HTR-8/SVneo (cell line): ENCODE measurements at regions not wholly inside any gene's neighbourhood (a gene's known extent, or its start where the extent isn't known, plus 50 kb on each side); places are given as distances from the start of the nearest gene placed in this dataset.
A peak's percentile ranks its signal among the peaks of the same experiment; 100 is the strongest.
"Not testable (repeated sequence)": the region's sequence is repeated elsewhere in the genome, so short reads cannot be mapped to it uniquely, and the experiment has no call there.

ENCODE experiments used
- DNase-seq: peaks from one replicate; pipeline ENCODE4 v3.0.0; 2011; ENCODE audit warnings: low spot score, mixed read lengths; ENCODE audit not compliant: insufficient read length
- FAIRE-seq: peaks from 2 replicates; lab custom pipeline; 2011; peaks lifted over from hg19 to GRCh38; lab: Jason Lieb, UNC

DNA sequence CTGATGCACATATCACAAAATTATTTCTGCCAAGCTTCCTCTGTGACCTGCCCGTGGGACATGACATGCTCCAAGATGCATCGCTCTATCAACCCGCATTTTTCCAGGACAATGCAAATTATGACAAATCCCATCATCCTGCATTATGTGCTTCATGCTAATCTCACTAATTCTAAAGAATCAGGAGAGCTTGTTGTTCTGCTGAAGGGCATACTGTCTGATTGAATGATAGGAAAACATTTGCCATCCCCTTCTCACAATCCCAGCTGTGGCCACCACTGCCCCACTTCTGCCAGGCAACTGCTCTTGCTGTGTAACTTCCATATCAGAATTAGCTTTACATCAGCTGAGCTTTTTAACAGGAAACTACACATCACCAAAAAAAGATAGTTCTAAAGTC is 203.5 kb upstream of the NANOGP8 start:
- no peak for DNase-seq
- FAIRE-seq, result no peak

DNA sequence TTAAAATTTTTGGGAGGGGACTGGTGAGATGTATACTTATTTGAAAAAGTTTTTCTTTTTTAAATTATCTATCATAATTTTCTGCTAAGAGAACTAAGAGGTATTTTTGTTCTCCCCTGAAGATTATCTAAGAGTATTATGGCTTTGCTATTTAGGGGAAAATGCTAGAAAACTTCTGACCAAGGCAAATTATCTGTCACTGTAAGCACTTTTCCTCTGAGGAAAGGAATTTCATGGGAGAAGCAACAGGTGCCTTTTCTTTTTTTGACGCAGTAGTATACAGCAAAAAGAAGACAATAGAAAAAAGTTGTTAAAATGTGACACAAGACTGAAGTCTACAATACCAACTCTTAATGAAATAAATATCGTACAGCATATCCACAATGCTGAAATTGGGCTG is 201.6 kb upstream of the NANOGP8 start:
- FAIRE-seq (no peak), DNase-seq (no peak)

DNA sequence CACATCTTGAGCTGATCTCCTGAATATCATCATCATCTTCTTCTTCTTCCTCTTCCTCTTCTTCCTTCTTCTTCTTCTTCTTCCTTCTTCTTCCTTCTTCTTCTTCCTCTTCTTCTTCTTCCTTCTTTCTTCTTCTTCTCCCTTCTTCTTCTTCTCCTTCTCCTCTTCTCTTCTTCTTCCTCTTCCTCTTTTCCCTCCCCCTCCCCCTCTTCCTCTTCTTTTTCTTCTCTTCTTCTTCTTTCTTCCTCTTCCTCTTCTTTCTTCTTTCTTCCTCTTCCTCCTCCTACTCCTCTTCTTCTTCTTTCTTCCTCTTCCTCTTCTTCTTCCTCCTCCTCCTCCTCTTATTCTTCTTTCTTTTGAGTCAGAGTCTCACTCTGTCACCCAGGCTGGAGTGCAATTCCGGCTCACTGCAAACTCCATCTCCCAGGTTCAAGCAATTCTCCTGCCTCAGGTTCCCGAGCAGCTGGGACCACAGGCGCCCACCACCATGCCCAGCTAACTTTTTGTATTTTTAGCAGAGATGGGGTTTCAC is 197.9 kb upstream of the NANOGP8 start:
- DNase-seq, result no peak
- FAIRE-seq, result no peak

DNA sequence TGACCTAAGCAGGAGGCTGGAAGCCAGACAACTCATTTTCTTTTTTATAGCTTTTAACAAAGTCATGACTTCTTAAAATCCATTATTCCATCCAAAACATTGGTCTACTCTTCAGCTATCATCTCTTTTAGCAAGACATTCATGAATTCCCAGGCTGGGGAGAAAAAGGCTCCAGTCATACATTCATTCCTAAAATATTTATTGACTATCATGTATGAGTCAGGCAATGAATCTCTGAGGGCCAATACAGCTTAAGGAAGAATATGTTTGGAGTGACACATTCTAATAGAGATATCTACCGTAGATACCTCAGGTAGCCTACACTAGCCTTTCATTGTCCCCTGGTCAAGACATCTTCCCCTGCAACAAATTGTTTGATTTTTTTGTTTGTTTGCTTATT is 196.4 kb upstream of the NANOGP8 start:
- DNase-seq, result no peak
- FAIRE-seq, result no peak

DNA sequence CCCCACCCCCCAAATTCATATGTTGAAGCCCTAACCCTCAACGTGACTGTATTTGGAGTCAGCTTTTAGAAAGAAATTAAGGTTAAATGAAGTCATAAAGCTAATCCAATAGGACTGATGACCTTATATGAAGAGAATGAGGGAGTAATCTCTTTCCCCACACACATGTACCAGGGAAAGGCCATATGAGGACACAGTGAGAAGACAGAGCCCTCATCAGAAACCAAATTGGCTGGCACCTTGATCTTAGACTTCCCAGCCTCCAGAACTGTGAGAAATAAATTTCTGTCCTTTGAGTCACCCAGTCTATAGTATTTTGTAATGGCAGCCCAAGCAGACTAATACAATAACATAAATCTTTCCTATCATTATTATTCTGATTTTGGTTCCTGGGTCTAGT is 194.7 kb upstream of the NANOGP8 start:
- FAIRE-seq (no peak), DNase-seq (no peak)

DNA sequence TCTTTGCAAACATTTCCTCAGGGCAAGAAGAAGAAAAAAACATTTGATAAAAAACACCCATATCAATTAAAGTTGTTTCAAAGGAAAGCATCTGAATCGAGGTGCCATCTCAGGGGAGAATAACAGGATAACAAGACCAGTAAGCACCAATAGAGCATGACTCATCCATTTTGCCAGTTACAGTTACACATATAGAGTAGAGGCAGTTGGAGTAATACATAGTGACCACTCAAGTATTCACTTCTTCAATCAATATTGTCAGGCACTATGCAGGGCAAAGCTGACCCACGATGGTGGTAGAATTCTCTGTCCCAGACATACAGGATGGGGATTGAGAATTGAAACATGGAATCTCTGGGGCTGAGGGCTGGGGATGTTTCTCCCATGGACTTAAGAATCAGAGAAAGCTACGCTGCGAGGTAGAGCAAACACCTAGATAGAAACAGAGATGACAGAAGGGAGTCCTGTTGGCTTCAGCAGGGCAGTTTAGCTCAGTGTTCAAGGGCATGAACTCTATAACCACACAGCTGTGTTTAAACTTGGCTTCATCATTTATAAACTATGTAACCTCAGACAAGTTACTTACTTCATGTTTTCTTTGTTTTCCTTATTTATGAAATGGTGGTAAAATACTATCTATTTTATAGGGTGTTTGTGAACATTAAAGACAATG is 186.4 kb upstream of the NANOGP8 start:
- no peak for FAIRE-seq
- DNase-seq, result no peak

DNA sequence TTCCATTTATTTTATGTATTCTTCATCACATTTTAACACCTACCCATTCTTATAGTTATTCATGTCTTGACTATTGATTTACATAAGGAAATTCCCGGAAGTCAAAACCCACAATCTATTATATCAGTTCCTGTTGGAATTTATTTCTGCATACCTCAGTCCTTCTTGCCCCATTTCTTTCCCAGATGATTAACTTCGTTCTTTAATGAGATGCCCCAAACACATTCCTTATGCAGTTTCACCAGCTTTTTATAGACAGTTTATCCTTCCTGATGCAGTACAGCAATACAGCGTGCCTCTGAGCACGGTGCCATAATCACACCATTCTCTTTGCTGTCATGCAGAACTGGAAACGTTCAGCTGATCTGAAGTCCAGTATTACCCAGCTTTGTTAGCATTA is 175.8 kb upstream of the NANOGP8 start:
- DNase-seq, result no peak
- no peak for FAIRE-seq

DNA sequence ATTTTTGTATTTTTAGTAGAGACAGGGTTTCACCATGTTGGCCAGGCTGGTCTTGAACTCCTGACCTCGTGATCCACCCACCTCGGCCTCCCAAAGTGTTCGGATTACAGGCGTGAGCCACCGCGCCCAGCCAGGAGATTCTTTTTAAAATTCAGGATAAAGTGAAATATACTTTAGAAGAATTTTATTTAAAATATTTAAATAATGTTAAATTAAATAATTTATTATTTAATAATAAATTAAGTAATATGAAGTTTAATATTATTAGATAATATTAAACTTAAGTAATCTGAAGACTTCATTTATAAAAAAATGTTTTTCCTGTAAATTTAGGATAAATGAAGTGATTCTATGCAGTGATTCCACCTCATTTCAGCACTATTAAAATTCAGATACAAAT is 175.2 kb upstream of the NANOGP8 start:
- FAIRE-seq, result not testable (repeated sequence)

DNA sequence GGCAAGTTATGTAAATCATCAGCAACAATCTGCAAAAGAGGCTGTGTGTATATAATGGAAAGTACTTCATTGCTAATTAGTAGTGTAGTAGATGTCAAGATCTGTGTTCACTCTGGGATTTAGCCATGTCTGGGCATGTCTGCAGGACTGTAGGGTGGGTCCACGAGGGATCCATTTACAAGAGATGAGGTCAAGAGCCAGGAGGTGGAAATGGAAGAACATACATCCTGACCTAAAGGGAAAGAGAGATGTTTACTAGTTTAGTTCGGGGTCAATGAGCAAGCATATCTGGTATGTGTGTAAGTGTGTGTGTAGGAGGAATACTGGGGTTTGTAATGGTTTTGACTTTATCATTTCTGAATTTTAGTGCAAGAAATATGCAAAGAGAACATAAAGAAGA is 171.5 kb upstream of the NANOGP8 start:
- DNase-seq (no peak), FAIRE-seq (no peak)

More for the DNA sequence above, 175.2 kb upstream of the NANOGP8 start:
- not testable (repeated sequence) for DNase-seq

DNA sequence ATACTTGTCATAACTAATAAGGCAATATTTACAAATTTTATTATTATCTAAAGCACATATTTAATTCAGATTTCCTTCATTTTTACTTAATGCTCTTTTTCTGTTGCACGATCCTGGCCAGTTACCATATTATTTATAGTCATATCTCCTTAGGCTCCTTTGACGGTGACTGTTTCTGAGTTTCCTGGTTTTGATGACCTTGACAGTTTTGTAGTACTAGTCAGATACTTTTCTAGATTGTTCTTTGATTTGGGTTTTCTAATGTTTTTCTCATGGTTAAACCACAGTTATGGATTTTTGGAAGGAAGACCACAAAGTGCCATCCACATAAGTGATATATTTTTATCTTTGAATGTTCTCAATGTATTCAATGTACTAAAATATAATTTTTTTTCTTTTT is 171.0 kb upstream of the NANOGP8 start:
- DNase-seq (no peak), FAIRE-seq (no peak)

DNA sequence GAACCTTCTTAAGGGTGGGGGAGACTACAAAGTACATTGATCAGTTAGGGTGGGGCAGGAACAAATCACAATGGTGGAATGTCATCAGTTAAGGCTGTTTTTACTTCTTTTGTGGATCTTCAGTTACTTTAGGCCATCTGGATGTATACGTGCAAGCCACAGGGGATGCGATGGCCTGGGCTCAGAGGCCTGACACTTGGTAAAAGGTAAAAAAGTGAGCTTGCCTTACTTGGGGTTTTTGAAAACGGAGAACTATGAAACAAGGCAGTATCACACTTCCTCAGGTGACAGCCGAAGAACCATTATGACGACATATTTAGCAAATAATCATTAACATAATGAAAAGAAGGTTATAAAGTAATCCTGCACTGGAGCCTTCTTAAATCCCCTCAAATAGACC is 169.8 kb upstream of the NANOGP8 start:
- FAIRE-seq, DNase-seq: not testable (repeated sequence)

DNA sequence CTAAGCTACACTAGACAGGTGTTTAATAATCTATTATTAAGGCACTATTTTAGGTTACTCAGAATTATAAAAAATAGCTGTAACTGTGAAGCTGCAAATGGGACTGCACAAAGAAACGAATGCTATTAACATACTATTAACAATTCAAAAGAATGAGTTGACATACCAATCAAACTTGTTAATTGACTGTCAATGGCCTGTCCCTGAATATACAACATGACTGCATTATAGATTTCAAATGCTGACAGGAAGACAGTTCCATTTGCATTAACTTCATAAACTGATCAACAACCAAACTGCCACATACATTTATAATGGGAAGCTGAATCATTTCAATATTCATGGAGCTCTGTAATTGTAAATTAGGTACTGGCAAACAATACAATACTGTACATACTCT is 169.0 kb upstream of the NANOGP8 start:
- DNase-seq, result no peak
- FAIRE-seq, result no peak

DNA sequence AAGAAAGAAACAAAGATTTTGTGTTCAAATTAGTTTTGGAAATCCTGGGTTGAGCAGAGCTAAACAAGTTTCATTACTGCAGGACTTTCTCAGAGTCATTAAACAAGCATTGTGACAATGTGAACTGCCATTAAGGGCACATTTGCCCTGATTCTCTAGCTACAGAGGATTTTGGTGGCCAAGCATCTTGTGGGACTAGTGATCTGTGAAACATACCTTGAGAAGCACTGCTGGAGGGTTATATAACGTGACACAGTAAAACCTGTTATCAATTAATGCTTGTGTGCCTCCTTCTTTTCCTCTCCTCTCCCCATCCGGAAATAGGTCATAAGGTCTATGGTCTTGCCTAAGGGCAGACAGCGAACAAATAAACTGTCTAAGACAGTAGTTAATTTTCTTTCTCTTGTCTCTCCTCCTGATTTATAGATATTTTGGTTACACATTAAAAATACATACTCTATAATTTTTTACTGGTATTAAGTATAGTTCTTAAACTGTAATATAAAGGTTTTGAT is 167.3 kb upstream of the NANOGP8 start:
- no peak for FAIRE-seq
- DNase-seq, result no peak

DNA sequence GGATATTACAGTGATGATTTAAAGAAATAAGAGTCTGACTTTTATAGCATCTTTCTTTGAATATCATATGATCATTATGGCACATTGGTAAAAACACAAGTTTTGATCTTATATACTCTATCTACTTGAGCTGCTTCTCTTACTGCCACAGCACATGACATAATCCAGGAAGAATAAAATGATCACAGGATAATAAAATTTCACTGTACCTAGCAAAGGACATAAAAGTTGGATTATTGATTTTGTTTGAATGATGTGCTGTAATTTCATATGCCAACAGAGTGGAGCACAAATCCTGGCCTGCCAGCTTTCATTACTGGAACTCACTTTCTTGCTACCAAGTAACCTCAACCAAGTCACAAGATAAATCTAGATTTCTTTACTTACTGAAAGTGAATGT is 162.1 kb upstream of the NANOGP8 start:
- FAIRE-seq, result no peak
- no peak for DNase-seq

DNA sequence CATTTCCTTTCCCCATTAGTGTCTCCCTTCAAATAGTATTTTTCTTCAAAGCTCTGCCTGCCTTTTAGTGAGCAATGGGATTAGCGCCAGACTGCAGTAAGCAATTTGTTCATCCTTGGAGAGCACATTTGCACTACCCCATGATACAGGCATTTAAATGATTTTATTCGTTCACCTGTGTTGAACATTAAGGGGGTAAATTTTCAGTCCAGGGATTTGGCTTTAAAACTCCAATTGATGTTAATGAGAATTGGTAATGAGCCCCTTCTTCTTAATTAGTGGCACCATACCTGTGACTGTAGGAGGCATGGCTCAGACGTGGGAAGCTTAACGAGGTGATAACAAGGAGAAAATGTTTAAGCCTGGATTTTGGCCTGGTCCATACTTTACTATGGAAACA is 161.4 kb upstream of the NANOGP8 start:
- DNase-seq (no peak), FAIRE-seq (no peak)

DNA sequence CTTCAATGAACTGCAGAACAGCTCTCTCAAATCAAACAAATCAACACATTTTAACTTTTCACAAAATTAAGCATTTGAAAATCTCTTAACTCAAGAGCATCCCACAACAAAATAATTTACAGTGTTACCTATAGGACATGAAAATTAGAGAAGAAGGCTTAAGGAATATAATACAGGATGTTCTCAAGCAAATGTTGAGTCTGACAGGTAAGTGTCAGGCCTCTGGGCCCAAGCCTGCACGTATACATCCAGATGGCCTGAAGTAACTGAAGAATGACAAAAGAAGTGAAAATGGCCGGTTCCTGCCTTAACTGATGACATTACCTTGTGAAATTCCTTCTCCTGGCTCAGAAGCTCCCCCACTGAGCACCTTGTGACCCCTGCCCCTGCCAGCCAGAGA is 160.6 kb upstream of the NANOGP8 start:
- FAIRE-seq, DNase-seq: not testable (repeated sequence)

DNA sequence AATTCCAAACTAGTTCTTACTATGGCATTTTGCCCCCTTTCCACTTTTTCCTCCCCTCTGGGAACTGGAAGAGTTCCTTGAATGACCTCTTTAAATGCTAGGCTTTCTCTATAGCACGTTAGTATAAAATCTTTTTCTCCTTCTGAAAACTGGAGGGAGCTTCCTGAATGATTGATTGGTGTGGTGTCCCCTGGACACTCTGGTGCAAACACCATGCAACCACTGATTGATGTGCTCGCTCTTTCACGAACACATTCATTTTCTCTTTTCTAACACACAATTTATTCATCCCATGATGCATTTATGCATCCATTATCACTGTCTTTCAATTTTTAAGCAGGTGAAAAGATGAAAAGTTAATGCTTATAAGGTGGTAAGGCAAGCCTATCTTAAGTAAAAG is 159.1 kb upstream of the NANOGP8 start:
- DNase-seq (peak; percentile 13), FAIRE-seq (no peak)

DNA sequence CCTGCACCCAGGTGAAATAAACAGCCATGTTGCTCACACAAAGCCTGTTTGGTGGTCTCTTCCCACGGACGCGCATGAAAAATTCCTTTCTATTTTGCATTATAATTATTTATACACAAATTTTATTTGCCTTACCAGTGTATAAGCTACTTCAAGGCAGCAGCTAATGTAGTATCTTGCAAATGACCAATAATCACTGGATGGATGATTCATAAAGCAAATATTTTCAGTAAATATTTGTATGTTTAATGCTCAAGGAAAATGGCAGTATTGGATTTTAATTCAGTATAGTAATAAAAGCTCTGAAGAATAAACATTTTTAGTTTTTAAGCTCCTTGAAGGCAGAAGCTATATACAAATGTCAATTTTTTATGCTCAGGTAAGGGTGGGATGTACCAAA is 158.7 kb upstream of the NANOGP8 start:
- no peak for FAIRE-seq
- DNase-seq, result no peak

DNA sequence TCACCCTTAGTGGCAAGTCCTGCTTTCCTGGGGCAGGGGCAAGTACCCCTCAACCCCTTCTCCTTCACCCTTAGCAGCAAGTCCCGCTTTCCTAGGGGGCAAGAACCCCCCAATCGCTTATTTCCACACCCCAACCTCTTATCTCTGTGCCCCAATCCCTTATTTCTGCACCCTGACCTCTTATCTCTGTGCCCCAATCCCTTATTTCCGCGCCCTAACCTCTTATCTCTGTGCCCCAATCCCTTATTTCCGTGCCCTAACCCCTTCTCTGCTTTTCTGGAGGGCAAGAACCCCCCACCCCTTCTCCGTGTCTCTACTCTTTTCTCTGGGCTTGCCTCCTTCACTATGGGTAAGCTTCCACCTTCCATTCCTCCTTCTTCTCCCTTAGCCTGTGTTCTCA is 154.6 kb upstream of the NANOGP8 start:
- FAIRE-seq, DNase-seq: not testable (repeated sequence)

DNA sequence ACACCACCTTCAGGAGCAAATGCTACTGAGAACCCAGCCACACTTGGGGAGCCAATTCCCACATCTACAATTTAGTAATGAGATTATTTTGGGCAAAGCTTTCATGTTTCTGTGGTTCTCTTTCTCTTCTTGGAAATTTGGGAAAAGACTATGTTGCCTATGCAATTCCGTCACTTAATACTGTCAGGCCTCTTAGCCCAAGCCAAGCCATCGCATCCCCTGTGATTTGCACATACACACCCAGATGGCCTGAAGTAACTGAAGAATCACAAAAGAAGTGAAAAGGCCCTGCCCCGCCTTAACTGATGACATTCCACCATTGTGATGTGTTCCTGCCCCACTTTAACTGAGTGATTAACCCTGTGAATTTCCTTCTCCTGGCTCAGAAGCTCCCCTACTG is 153.4 kb upstream of the NANOGP8 start:
- FAIRE-seq, DNase-seq: not testable (repeated sequence)

DNA sequence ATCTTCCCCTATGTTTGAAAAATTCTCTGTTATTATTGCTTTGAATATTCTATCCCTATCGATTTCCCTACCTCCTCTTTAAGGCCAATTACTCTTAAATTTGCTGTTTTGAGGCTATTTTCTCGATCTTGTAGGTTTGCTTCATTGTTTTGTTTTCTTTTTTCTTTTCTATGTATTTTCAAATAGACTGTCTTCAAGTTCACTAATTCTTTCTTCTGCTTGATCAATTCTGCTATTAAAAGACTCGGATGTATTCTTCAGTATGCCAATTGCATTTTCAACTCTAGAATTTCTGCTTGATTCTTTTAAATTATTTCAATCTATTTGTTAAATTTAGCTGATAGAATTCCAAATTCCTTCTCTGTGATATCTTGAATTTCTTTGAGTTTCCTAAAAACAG is 144.0 kb upstream of the NANOGP8 start:
- FAIRE-seq, result no peak

DNA sequence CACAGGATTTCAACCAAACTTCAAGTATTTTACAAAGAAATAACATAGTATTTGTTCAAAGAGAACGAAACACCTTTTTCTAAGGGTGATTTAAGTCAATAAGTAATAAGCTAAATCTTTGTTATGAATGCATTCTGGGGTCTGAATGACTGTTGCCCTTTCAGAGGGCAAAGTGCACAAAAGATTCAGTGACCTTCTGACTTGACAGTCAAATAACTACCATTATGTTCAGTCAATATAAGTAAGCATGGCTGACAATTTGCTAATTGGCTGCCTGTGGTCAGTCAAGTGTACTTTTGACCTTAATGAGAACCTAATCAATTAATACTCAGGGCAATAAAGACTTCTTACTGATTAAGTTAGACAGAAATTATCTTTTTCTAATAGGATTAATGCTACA is 133.1 kb upstream of the NANOGP8 start:
- FAIRE-seq, result no peak

More for the DNA sequence above, 144.0 kb upstream of the NANOGP8 start:
- no peak for DNase-seq

More for the DNA sequence above, 133.1 kb upstream of the NANOGP8 start:
- DNase-seq, result no peak
